ENCODE measurements at regions not wholly inside any gene's neighbourhood (a gene's known extent, or its start where the extent isn't known, plus 50 kb on each side); places are given as distances from the start of the nearest gene placed in this dataset.

DNA sequence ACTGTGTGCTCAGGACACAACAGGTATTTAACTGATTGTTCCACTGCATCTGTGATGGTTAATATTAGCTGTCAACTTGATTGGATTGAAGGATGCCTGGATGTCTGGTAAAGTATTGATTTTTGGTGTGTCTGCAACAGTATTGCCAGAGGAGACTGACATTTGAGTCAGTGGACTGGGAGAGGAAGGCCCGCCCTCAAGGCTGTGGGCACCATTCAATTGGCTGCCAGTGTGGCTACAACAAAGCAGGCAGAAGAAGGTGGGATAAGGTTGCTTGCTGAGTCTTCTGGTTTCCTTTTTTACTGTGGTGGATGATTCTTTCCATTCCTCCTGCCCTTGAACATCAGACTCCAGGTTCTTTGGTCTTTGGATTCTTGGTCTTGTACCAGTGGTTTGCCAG is 137.1 kb upstream of the FAM13C start (continued):
- TF ChIP-seq POLR2AphosphoS2 (IDR thresholded peaks at IDR 0.05; ENCODE audit: low read length) (no peak), ZNF507 (tag; conservative IDR thresholded peaks at IDR 0.05) (no peak), WHSC1 (IDR thresholded peaks at IDR 0.05; ENCODE audit: low read length) (no peak), TRIM24 (IDR thresholded peaks at IDR 0.05) (no peak), MECOM (CRISPR knock-in tag; IDR thresholded peaks at IDR 0.05) (no peak), CTBP1 (IDR thresholded peaks at IDR 0.05; ENCODE audit: borderline replicate concordance) (no peak), MTA2 (IDR thresholded peaks at IDR 0.05; ENCODE audit: low read depth) (no peak)

DNA sequence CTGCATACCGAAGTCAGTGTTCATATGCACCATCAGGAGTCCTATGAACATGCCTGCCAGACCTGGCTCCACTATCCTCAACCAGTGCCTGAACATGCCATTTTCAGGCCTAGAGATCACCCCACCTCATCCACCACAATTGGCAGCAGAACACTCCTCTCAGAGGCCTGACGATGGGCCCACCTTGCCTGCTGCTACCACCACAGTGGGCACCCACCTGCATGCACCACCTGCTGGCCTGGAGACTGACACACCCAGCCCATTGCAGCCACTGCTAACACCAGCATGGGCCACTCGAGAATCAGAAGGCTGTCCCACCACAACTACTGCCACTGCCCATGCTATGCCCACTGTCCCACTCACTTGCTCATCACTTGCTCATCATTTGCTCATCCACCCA is 130.7 kb upstream of the FAM13C start:
- ATAC-seq (no peak), FAIRE-seq (no peak), DNase-seq (ENCODE audit: extremely low read depth in 1 of 4, low spot score in 3 of 4) (no peak)
- H3K9me1 ChIP-seq (ENCODE audit: control insufficient read depth, insufficient read depth, low read length) = no peaks in the 10 kb centered on the region
- no peaks in the 10 kb centered on the region for H3K36me3 ChIP-seq (ENCODE audit: control insufficient read depth, insufficient read depth, low read length)
- H2AFZ ChIP-seq (ENCODE audit: low read depth, low read length) = no peak overlapping the region
- BruUV-seq (replicated peaks) = no TSS peak
- ChIA-PET POLR2A (no interaction called here), CTCF (ENCODE audit: low intra/inter-chr PET ratio) (no interaction called here)
- no peak overlapping the region for H3K4me2 ChIP-seq (ENCODE audit: insufficient read depth, low read length)
- in situ Hi-C loops (cut with MboI) = no loop called here
- H4K20me1 ChIP-seq (replicated peaks; ENCODE audit: control insufficient read depth, insufficient read depth, low read length) = no peaks in the 10 kb centered on the region
- no peak overlapping the region for H3K9ac ChIP-seq (ENCODE audit: insufficient read depth in 1 of 2, low read depth in 2 of 2, low read length in 2 of 2)
- WGBS (ENCODE audit: insufficient coverage, low coverage, missing lambda C conversion rate) = 0% methylated on average over 3 of the region's 3 CpGs
- H3K79me2 ChIP-seq (ENCODE audit: control insufficient read depth, insufficient read depth, low read length) = no peaks in the 10 kb centered on the region
- no peak overlapping the region for H3K4me3 ChIP-seq
- no peaks in the 10 kb centered on the region for H3K27me3 ChIP-seq (ENCODE audit: control insufficient read depth in 2 of 2, insufficient read depth in 2 of 2, low read length in 2 of 2)
- peaks cover 5% of the 10 kb centered on the region; the same call in 1 of the 2 replicates for H3K9me3 ChIP-seq (replicated peaks; ENCODE audit: control insufficient read depth, insufficient read depth, low read depth, low read length)
- H3K4me1 ChIP-seq (replicated peaks in 1 of 2; ENCODE audit: control insufficient read depth in 2 of 2, insufficient read depth in 2 of 2, low read length in 2 of 2) = no peaks in the 10 kb centered on the region
- no peak overlapping the region for H3K27ac ChIP-seq (ENCODE audit: extremely low read depth, low read depth, low read length)
- intact Hi-C loops (cut with micrococcal nuclease) = no loop called here
- TF ChIP-seq, protein P1, sequence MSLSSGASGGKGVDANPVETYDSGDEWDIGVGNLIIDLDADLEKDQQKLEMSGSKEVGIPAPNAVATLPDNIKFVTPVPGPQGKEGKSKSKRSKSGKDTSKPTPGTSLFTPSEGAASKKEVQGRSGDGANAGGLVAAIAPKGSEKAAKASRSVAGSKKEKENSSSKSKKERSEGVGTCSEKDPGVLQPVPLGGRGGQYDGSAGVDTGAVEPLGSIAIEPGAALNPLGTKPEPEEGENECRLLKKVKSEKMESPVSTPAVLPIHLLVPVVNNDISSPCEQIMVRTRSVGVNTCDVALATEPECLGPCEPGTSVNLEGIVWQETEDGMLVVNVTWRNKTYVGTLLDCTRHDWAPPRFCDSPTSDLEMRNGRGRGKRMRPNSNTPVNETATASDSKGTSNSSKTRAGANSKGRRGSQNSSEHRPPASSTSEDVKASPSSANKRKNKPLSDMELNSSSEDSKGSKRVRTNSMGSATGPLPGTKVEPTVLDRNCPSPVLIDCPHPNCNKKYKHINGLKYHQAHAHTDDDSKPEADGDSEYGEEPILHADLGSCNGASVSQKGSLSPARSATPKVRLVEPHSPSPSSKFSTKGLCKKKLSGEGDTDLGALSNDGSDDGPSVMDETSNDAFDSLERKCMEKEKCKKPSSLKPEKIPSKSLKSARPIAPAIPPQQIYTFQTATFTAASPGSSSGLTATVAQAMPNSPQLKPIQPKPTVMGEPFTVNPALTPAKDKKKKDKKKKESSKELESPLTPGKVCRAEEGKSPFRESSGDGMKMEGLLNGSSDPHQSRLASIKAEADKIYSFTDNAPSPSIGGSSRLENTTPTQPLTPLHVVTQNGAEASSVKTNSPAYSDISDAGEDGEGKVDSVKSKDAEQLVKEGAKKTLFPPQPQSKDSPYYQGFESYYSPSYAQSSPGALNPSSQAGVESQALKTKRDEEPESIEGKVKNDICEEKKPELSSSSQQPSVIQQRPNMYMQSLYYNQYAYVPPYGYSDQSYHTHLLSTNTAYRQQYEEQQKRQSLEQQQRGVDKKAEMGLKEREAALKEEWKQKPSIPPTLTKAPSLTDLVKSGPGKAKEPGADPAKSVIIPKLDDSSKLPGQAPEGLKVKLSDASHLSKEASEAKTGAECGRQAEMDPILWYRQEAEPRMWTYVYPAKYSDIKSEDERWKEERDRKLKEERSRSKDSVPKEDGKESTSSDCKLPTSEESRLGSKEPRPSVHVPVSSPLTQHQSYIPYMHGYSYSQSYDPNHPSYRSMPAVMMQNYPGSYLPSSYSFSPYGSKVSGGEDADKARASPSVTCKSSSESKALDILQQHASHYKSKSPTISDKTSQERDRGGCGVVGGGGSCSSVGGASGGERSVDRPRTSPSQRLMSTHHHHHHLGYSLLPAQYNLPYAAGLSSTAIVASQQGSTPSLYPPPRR (CRISPR knock-in tag; IDR thresholded peaks at IDR 0.05; ENCODE audit: borderline replicate concordance) = no peak
- TF ChIP-seq, protein P2, sequence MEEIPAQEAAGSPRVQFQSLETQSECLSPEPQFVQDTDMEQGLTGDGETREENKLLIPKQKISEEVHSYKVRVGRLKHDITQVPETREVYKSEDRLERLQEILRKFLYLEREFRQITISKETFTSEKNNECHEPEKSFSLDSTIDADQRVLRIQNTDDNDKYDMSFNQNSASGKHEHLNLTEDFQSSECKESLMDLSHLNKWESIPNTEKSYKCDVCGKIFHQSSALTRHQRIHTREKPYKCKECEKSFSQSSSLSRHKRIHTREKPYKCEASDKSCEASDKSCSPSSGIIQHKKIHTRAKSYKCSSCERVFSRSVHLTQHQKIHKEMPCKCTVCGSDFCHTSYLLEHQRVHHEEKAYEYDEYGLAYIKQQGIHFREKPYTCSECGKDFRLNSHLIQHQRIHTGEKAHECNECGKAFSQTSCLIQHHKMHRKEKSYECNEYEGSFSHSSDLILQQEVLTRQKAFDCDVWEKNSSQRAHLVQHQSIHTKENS (CRISPR knock-in tag; IDR thresholded peaks at IDR 0.05) = no peak
- no peak for TF ChIP-seq RCOR1 (IDR thresholded peaks at IDR 0.05; ENCODE audit: borderline replicate concordance in 1 of 2, low read depth in 2 of 2, low read length in 2 of 2)
